ENCODE measurements at regions not wholly inside any gene's neighbourhood (a gene's known extent, or its start where the extent isn't known, plus 50 kb on each side); places are given as distances from the start of the nearest gene placed in this dataset.

- Histone ChIP-seq H3K4me2 (ENCODE audit: insufficient read depth in 1 of 2, low read depth in 2 of 2, low read length in 2 of 2) (no peak overlapping the region), H4K5ac (ENCODE audit: insufficient read length, low read depth, low read length) (no peak overlapping the region), H3K4me1 (replicated peaks in 1 of 4; ENCODE audit: control insufficient read depth in 3 of 4, insufficient read depth in 4 of 4, low read length in 3 of 4) (no peaks in the 10 kb centered on the region), H3K9me3 (ENCODE audit: insufficient read depth in 2 of 2, low read depth in 1 of 2, low read length in 1 of 2) (no peaks in the 10 kb centered on the region), H2BK120ac (replicated peaks; ENCODE audit: low read depth, low read length) (no peak overlapping the region), H3K79me2 (ENCODE audit: control insufficient read depth in 1 of 2, insufficient read depth in 2 of 2, low read length in 2 of 2) (no peaks in the 10 kb centered on the region), H4K8ac (ENCODE audit: extremely low read depth, insufficient read depth, low read length) (no peak overlapping the region), H4K20me1 (replicated peaks in 1 of 2; ENCODE audit: control insufficient read depth in 1 of 2, insufficient read depth in 2 of 2, low read length in 2 of 2) (no peaks in the 10 kb centered on the region), H4K91ac (replicated peaks; ENCODE audit: insufficient read length, low read length) (no peak overlapping the region), H3K18ac (ENCODE audit: extremely low read depth, low read length) (no peak overlapping the region), H3K27ac (ENCODE audit: low read depth, low read length) (no peak overlapping the region), H3K27me3 (replicated peaks in 1 of 4; ENCODE audit: control insufficient read depth in 3 of 4, extremely low read depth in 1 of 4, insufficient read depth in 3 of 4, low read length in 3 of 4) (no peaks in the 10 kb centered on the region), H3K23me2 (ENCODE audit: low read depth, low read length) (no peaks in the 10 kb centered on the region), H3K9ac (replicated peaks in 1 of 4; ENCODE audit: extremely low read depth in 1 of 4, low read depth in 3 of 4, low read length in 3 of 4) (no peak overlapping the region), H2BK20ac (ENCODE audit: low read length) (no peak overlapping the region), H3K56ac (replicated peaks; ENCODE audit: insufficient read length, low read depth, low read length) (no peak overlapping the region), H3K23ac (ENCODE audit: insufficient read length) (no peak overlapping the region), H2BK15ac (ENCODE audit: low read length) (no peak overlapping the region), H3K79me1 (ENCODE audit: low read depth, low read length) (no peaks in the 10 kb centered on the region), H3K4ac (replicated peaks; ENCODE audit: insufficient read length, low read depth, low read length) (no peak overlapping the region), H3K4me3 (ENCODE audit: extremely low read depth in 1 of 4, insufficient read depth in 2 of 4, low read depth in 3 of 4, low read length in 4 of 4) (no peak overlapping the region), H3K36me3 (ENCODE audit: control insufficient read depth in 2 of 4, insufficient read depth in 4 of 4, low read length in 3 of 4) (no peaks in the 10 kb centered on the region), H2AK5ac (ENCODE audit: low read depth, low read length) (no peak overlapping the region), H2BK5ac (ENCODE audit: low read depth, low read length) (no peak overlapping the region), H3K14ac (ENCODE audit: insufficient read length) (no peak overlapping the region), H2BK12ac (ENCODE audit: low read depth, low read length) (no peak overlapping the region), H2AFZ (ENCODE audit: low read length) (no peak overlapping the region)
- 90 to 100% methylated on average over 1 to 5 of the region's 5 CpGs for WGBS, 2 experiments (ENCODE audit: extremely low coverage in 1 of 2, insufficient coverage in 1 of 2, insufficient read length in 1 of 2, insufficient replicate concordance in 2 of 2, low coverage in 1 of 2, low lambda C conversion rate in 2 of 2, missing lambda C conversion rate in 1 of 2)
- no peak for DNase-seq (ENCODE audit: low read depth in 1 of 2, low spot score in 2 of 2)
- FAIRE-seq: no peak
- ChIA-PET POLR2A (ENCODE audit: partially characterized antibody) (no interaction called here), CTCF (ENCODE audit: partially characterized antibody) (no interaction called here)
- no peak for TF ChIP-seq EP300 (IDR thresholded peaks at IDR 0.05; ENCODE audit: borderline replicate concordance in 1 of 2, low read depth in 2 of 2, low read length in 2 of 2)
- TF ChIP-seq KDM1A (IDR thresholded peaks at IDR 0.05; ENCODE audit: borderline replicate concordance, low read length): no peak
- TF ChIP-seq CREB1 (IDR thresholded peaks at IDR 0.05): no peak
- no peak for TF ChIP-seq BACH1 (IDR thresholded peaks at IDR 0.05; ENCODE audit: low read length)
- no peak for TF ChIP-seq EZH2 (IDR thresholded peaks at IDR 0.05; ENCODE audit: low read depth, low read length, severe bottlenecking)
- no peak for TF ChIP-seq CEBPB (IDR thresholded peaks at IDR 0.05; ENCODE audit: low read depth, low read length)
- TF ChIP-seq E2F6 (IDR thresholded peaks at IDR 0.05): no peak
- TF ChIP-seq TEAD4 (IDR thresholded peaks at IDR 0.05; ENCODE audit: low read depth, low read length): no peak
- TF ChIP-seq GABPA (IDR thresholded peaks at IDR 0.05; ENCODE audit: borderline replicate concordance, insufficient read depth, low read length): no peak
- no peak for TF ChIP-seq RNF2 (IDR thresholded peaks at IDR 0.05; ENCODE audit: borderline replicate concordance, low read depth, low read length, missing control alignments, poor library complexity, severe bottlenecking)
- TF ChIP-seq CHD2 (IDR thresholded peaks at IDR 0.05; ENCODE audit: low read length): no peak
- TF ChIP-seq JUND (IDR thresholded peaks at IDR 0.05; ENCODE audit: low read length): no peak
- TF ChIP-seq SIN3A (conservative IDR thresholded peaks at IDR 0.05 in 1 of 2, IDR thresholded peaks at IDR 0.05 in 1 of 2; ENCODE audit: low read depth in 1 of 2, low read length in 2 of 2): no peak
- no peak for TF ChIP-seq HDAC2 (IDR thresholded peaks at IDR 0.05; ENCODE audit: borderline replicate concordance in 1 of 2, low read depth in 2 of 2, low read length in 2 of 2)
These were observed 1598.1 kb downstream of the FAM181B start for GRCh38 chr11:81135570-81135969.

All from H1 (cell line).